ENCODE measurements at regions not wholly inside any gene's neighbourhood (a gene's known extent, or its start where the extent isn't known, plus 50 kb on each side); places are given as distances from the start of the nearest gene placed in this dataset.

GRCh38 chr16:16857603-16858283 lies 478.8 kb downstream of the NPIPA7 start:
- TF ChIP-seq, protein P1, sequence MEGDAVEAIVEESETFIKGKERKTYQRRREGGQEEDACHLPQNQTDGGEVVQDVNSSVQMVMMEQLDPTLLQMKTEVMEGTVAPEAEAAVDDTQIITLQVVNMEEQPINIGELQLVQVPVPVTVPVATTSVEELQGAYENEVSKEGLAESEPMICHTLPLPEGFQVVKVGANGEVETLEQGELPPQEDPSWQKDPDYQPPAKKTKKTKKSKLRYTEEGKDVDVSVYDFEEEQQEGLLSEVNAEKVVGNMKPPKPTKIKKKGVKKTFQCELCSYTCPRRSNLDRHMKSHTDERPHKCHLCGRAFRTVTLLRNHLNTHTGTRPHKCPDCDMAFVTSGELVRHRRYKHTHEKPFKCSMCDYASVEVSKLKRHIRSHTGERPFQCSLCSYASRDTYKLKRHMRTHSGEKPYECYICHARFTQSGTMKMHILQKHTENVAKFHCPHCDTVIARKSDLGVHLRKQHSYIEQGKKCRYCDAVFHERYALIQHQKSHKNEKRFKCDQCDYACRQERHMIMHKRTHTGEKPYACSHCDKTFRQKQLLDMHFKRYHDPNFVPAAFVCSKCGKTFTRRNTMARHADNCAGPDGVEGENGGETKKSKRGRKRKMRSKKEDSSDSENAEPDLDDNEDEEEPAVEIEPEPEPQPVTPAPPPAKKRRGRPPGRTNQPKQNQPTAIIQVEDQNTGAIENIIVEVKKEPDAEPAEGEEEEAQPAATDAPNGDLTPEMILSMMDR (IDR thresholded peaks at IDR 0.05), result no peak
- TF ChIP-seq EP300 (IDR thresholded peaks at IDR 0.05) (no peak), POLR2A (IDR thresholded peaks at IDR 0.05) (no peak)
